Skeletal muscle tissue (tissue), 3 donors: ENCODE measurements at regions not wholly inside any gene's neighbourhood (a gene's known extent, or its start where the extent isn't known, plus 50 kb on each side); places are given as distances from the start of the nearest gene placed in this dataset.
"Not testable (repeated sequence)": the region's sequence is repeated elsewhere in the genome, so short reads cannot be mapped to it uniquely, and the experiment has no call there.

Source experiments
- H3K27ac ChIP-seq: one replicate; pipeline ENCODE4 v1.7.0; 2013; ENCODE audit warnings: mild to moderate bottlenecking, low read depth, low read length, inconsistent platforms
- H3K27me3 ChIP-seq, 3 donors: one replicate each; pipeline ENCODE4 v1.7.0; 2013; ENCODE audit warnings: low read length in 3 of 3; ENCODE audit not compliant: control insufficient read depth in 3 of 3, insufficient read depth in 3 of 3
- H3K36me3 ChIP-seq, 3 donors: one replicate each; pipeline ENCODE4 v1.7.0; 2013; ENCODE audit warnings: low read length in 3 of 3; ENCODE audit not compliant: control insufficient read depth in 3 of 3, insufficient read depth in 3 of 3
- H3K4me1 ChIP-seq, 3 donors: one replicate each; pipeline ENCODE4 v1.7.0; 2013; ENCODE audit warnings: low read length in 3 of 3, mild to moderate bottlenecking in 3 of 3; ENCODE audit not compliant: control insufficient read depth in 3 of 3, insufficient read depth in 3 of 3
- H3K4me3 ChIP-seq, 3 donors: one replicate each; pipeline ENCODE4 v1.7.0; 2013; ENCODE audit warnings: low read length in 3 of 3
- H3K9ac ChIP-seq, 3 donors: one replicate each; pipeline ENCODE4 v1.7.0; 2013; ENCODE audit warnings: low read length in 3 of 3, mild to moderate bottlenecking in 3 of 3, moderate library complexity in 2 of 3, low read depth in 1 of 3
- H3K9me3 ChIP-seq, 3 donors: one replicate each; pipeline ENCODE4 v1.7.0; 2013; ENCODE audit warnings: low read length in 3 of 3; ENCODE audit not compliant: control insufficient read depth in 3 of 3
- donor health status: Osteomylitis.

DNA sequence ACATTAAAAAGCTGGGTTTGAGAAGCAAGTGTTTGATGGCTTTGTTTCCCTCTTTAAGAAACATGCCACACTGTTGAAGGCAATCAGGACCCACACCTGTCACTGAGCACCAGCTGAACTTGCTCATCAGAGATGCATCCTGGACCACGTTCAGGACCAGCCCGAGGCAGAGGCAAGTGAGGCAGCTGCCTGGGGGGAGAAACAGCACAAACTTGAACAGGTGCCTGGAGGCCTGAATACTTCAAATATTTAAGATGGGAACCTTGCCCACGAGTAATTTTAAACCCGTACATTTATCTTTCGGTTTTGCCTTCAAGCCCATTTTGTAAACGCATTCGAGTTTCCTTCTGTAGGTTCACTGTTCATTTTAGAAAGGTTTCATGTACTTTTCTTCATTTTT lies 421.3 kb downstream of the NYAP2 start:
- Histone ChIP-seq H3K27ac (no peak overlapping the region), H3K9me3 (no peaks in the 10 kb centered on the region), H3K4me1 (peaks cover 0 to 11% (median 0%) of the 10 kb centered on the region in 3 donors), H3K36me3 (no peaks in the 10 kb centered on the region), H3K9ac (peak overlapping the region in 1 of 3 donors; percentile 8), H3K27me3 (no peaks in the 10 kb centered on the region), H3K4me3 (no peak overlapping the region)

GRCh38 chr2:225814554-225814953 lies 415.0 kb downstream of the NYAP2 start:
- Histone ChIP-seq H3K4me1 (no peaks in the 10 kb centered on the region), H3K36me3 (no peaks in the 10 kb centered on the region), H3K9ac (no peak overlapping the region), H3K4me3 (no peak overlapping the region), H3K9me3 (no peaks in the 10 kb centered on the region), H3K27me3 (no peaks in the 10 kb centered on the region), H3K27ac (no peak overlapping the region)

DNA sequence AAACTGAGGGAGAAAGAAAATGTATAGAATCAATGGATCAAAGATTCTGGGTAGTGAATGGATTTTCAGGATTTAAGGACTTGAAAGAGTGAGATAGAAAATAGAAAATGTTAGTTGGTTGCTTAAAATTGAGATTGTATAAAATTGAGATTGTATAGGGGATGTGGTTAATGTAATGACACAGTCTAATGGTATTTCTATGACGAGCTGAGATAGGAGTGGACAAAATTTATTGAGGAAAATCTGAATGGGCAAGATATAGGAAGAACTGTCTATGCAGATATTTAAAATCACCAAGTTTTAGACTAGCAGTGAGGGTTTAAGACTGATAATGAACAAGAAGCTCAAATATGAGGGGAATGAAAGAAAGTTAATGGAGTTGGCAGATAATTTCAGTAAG lies 406.6 kb downstream of the NYAP2 start:
- H3K27ac ChIP-seq: no peak overlapping the region

GRCh38 chr2:225802076-225802475 lies 402.6 kb downstream of the NYAP2 start:
- not testable (repeated sequence) for H3K4me1 ChIP-seq, H3K4me3 ChIP-seq, H3K27ac ChIP-seq, H3K27me3 ChIP-seq, H3K36me3 ChIP-seq, H3K9me3 ChIP-seq, H3K9ac ChIP-seq

More for the DNA sequence above, 406.6 kb downstream of the NYAP2 start:
- H3K9me3 ChIP-seq: no peaks in the 10 kb centered on the region
- no peaks in the 10 kb centered on the region for H3K4me1 ChIP-seq
- no peaks in the 10 kb centered on the region for H3K36me3 ChIP-seq
- no peak overlapping the region for H3K4me3 ChIP-seq
- H3K9ac ChIP-seq: no peak overlapping the region
- no peaks in the 10 kb centered on the region for H3K27me3 ChIP-seq

DNA sequence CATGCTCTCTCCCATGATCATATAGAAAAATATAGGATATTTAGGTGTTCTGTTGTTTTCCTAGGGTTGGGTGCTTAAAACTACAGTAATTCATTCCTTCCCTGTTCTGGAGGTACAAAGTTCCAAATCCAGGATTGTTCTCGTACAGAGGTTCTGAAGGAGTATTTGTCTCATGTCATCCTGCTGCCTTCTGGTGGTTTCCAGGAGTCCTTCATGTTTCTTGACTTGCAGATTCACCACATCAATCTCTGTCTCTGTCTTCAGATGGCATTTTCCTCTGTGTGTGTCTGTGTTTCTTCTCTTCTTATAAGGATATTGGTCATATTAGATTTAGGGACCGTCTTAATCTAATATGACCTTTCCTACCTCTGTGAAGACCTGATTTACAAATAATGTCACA lies 397.9 kb downstream of the NYAP2 start:
- Histone ChIP-seq H3K36me3 (no peaks in the 10 kb centered on the region), H3K27ac (no peak overlapping the region), H3K9ac (no peak overlapping the region), H3K27me3 (no peaks in the 10 kb centered on the region), H3K4me3 (no peak overlapping the region), H3K9me3 (no peaks in the 10 kb centered on the region), H3K4me1 (no peaks in the 10 kb centered on the region)

DNA sequence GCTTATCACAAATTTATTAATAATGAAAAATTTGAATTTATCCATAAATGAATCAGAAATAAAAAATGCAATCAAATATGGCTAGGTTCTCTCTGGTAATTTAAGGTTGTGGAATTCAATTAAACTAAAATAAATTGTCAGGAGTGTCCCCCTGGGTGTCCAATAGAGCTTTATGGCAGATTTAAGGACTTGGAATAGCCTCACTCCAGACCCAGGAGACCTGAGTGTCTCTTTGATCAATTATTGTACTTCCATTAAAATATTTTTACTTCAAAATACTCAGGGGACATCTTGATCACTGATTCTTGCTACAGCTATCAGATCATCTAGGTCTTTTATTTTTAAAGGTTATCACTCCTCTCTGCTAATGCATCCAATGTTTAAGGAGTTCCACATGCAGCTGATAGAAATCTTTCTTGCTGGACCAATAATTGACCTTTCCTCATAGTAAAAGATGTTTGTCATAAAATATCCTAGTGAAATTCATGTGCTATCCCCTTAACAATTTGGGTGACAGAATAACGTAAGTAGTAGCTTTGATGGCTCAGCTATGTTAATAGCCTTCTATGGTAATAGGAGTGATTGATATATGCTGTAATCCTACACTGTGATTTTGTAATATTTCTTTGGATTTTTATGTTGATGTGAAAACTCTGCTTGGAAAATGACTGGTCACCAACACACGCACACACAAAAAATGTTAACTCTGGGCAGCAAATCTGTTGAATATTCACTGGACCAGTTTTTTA lies 395.3 kb downstream of the NYAP2 start:
- Histone ChIP-seq H3K4me1 (no peaks in the 10 kb centered on the region), H3K9ac (no peak overlapping the region), H3K27ac (no peak overlapping the region), H3K27me3 (no peaks in the 10 kb centered on the region), H3K9me3 (no peaks in the 10 kb centered on the region), H3K36me3 (no peaks in the 10 kb centered on the region), H3K4me3 (no peak overlapping the region)

DNA sequence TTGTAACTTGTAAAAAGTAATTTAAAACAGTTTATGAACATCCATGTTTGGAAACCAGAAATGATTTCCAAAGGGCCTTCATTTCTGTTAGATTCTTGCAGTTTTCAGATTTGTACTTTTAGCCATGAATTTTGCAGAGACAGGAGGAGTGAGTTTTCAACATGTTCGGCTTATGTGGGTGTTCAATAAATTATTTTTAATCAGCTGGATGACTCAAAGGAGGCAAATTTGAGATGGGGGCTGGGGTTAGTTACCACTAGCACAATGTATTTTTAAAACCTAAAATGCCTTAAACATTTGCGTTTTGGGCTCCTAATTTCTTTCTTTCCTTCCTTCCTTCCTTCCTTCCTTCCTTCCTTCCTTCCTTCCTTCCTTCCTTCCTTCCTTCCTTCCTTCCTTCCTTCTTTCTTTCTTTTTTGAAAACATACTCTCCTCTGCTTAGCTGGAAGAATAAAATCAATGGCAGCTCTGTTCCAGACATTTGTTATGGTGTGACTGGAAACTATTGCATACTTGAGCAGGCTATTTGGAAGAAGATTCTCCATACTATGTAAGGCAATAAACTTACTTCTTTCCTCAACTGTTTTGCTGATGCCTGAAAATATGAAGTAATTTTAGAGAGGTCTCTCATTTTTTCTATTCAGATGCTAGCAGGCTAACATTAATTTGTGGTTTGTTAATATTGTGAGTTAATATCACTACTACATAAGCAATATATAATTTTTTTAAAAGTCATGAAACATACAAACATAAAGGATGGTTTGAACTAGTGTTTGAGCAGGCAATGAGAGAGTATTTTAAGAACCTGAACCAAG lies 394.4 kb downstream of the NYAP2 start:
- Histone ChIP-seq H3K4me3 (no peak overlapping the region), H3K4me1 (no peaks in the 10 kb centered on the region), H3K36me3 (no peaks in the 10 kb centered on the region), H3K27me3 (no peaks in the 10 kb centered on the region), H3K27ac (no peak overlapping the region), H3K9me3 (no peaks in the 10 kb centered on the region), H3K9ac (no peak overlapping the region)

GRCh38 chr2:225788571-225789094 lies 389.1 kb downstream of the NYAP2 start:
- no peaks in the 10 kb centered on the region for H3K4me1 ChIP-seq
- H3K9me3 ChIP-seq: no peaks in the 10 kb centered on the region
- no peaks in the 10 kb centered on the region for H3K36me3 ChIP-seq
- H3K4me3 ChIP-seq: no peak overlapping the region
- no peak overlapping the region for H3K9ac ChIP-seq
- H3K27me3 ChIP-seq: no peaks in the 10 kb centered on the region
- no peak overlapping the region for H3K27ac ChIP-seq

GRCh38 chr2:225787497-225787896 lies 388.0 kb downstream of the NYAP2 start:
- Histone ChIP-seq H3K9ac (no peak overlapping the region), H3K27me3 (no peaks in the 10 kb centered on the region), H3K27ac (no peak overlapping the region), H3K4me1 (no peaks in the 10 kb centered on the region), H3K9me3 (no peaks in the 10 kb centered on the region), H3K4me3 (no peak overlapping the region), H3K36me3 (no peaks in the 10 kb centered on the region)

GRCh38 chr2:225781991-225782390 lies 382.5 kb downstream of the NYAP2 start:
- no peak overlapping the region for H3K27ac ChIP-seq
- H3K27me3 ChIP-seq: no peaks in the 10 kb centered on the region
- no peaks in the 10 kb centered on the region for H3K36me3 ChIP-seq
- H3K9me3 ChIP-seq: no peaks in the 10 kb centered on the region
- H3K4me1 ChIP-seq: no peaks in the 10 kb centered on the region
- no peak overlapping the region for H3K9ac ChIP-seq
- H3K4me3 ChIP-seq: no peak overlapping the region
